Stimulated activated CD4-positive, alpha-beta T cell treated with anti-CD3 and anti-CD28 coated beads, TNF-alpha, amount 100 ng/mL, for 1 hour (primary cell): ENCODE measurements at regions not wholly inside any gene's neighbourhood (a gene's known extent, or its start where the extent isn't known, plus 50 kb on each side); places are given as distances from the start of the nearest gene placed in this dataset.

ENCODE experiments used
- DNase-seq, 3 donors: peaks; one replicate each; pipeline ENCODE4 v3.0.0-alpha.2; 2020; ENCODE audit warnings: low read depth in 3 of 3, low spot score in 1 of 3

DNA sequence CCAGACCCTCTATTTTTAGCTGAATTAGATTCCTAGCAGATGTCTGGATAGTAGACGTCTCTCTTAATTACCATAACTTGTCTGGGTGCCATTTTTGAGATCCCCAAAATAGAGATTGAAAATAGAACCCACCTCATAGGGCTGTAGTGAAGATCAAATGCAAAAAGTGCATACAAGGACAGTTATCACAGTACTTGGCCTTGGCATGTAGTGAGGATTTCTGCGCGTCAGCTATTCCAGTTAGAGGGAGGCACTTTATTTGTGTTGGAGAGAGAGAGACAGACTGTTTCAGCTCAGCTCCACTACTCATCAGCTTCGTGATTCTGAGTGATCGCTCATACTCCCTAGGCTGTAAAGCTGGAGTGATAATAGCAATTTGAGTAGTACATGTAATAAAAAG, 59.6 kb upstream of the CDH13 start:
- DNase-seq = no peak

DNA sequence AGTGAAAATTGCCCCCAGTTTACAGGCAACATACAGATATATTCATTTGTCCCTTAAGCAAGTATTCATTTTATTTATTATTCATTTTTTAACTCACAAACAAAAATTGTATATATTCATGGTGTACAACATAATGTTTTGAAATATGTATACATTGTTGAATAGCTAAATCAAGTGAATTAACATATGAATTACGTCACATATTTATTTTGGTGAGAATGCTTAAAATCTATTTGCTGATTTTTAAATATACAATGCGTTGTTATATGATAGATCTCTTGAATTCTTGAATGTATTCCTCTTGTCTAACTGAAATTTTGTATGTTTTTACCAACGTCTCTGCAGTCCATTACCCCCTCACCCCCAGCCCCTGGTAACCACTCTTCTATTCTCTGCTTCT, 63.4 kb upstream of the CDH13 start:
- no peak for DNase-seq

DNA sequence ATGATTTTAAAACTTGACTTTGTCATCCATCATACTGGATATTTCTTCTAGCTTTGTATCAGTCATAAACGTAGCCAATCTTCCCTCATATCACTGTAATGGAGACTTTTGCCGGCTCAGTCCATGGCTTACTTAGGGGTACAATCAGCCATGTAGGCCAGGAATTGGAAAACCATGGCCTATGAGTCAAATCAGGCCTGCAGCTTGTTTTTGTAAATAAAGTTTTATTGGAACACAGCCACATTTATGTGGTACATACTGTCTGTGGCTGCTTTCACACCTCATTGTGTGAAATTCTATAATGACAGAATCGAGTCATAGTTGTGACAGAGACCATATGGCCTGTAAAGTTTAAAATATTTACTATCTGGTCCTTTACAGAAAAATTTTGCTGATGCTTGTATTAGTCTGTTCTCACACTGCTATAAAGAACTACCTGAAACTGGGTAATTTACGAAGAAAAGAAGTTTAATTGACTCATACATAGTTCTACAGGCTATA, 64.5 kb upstream of the CDH13 start:
- no peak for DNase-seq

DNA sequence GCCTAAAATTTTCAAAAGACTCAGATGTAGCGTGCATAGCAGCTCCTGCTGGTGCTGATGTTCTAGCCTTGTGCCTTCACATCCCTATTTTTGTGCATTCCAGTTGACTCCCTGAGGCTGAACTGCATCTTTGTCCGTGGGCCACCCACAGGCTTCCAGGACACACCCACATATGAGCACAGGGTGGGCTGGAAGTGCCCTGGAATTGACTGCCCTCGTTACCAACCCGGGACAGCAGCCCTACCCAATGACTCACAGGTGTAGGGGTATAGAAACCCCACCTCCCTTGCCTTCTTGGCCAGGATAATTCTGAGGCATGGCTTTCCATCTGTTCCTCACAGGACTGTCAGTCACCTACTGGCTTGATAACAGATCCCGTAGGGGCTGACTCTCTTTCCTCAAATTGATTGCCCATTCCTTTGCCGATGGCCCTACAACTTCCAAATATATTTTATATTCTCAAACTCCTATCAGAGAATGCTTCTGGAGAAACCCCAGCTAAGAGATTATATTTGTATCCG, 65.9 kb upstream of the CDH13 start:
- no peak for DNase-seq

DNA sequence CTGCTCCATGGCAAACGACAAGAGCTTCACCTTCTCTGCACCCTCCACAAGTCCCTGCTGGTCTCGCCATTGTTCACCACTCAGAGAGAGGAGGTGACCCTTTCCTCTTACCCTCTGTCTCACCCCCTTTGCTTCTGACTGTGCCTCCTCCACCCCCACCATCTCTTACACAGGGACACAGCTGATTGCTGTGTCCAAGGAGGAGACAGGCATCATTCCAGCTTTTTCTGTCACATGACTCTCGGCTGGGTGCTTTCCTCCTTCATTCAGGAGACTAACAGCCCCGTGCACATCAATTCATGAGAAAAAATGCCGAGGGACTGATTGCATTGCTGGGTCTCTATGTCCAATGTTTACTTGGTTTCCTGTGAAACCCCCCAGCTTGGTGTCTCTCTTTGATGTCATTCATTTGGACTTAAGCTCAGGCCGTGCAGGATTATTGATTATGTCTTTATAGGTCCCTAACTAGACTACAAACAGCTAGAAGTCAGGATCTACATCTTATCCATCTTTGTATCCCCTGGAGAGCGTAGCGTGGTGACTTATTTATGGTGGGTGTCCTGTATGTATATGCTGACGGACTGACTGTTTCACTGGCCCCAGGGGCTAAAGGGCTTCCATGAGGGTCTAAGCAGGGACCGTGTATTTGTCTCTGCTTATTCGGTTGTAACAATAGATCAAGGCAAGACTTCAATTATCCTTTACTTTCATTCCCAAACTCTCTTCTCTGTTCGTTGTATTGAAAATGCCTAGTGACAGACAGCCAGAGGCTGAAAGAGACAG, 82.2 kb upstream of the CDH13 start:
- DNase-seq = no peak

DNA sequence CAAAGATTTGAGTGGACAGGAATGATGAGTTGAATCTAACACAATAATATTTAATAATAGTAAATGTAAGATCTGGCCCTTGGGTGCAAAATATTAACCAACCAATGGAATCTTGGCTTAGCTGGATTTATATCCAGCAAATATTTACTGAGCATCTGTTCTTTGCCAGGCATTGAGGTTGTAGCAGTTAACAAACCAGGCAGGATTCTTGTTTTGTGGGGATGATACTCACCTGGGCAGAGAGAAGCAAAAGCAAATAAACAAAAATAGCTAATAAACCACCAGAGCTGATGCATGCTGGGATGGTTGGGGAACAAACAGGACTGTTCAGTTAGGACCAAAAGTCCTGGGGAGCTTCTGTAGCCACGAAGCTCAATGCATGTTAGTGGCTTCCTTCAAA, 84.1 kb upstream of the CDH13 start:
- no peak for DNase-seq

DNA sequence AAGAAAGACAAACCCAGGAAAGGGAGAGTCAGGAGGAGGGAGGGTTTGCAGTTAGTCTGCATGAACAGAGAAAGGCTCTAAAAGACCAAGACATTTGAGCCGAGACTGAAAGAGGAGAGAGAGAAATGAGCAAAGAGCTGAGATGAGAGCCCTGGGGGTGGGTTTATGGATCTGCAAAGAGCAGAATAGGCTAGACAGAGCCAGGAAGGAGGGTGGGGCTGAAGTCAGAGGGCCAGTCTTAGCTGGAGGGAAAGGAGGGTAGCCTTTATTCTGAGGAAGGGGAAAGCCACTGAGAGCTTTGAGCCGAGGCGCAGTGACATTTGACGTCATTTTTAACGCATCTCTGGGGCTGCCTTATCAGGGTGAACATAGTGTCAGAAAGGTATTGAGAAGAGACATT, 85.7 kb upstream of the CDH13 start:
- DNase-seq = no peak

DNA sequence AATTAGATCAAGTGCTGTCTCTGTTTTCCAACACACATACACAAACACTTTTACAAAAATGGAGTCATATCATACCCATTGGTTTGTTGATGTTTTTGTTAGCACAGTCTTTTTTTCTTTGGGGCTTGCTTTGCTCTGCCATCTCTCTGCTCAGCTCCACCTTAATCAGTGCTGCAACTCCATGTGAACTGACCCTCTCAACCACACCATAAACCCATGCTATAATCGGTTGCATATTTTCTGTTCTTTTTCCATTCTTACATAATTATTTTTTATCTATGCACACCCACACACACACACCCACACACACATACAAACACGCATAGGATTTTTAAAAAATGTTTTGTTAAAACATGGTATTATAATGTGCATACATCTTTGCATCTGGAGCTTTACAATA, 91.0 kb upstream of the CDH13 start:
- no peak for DNase-seq

DNA sequence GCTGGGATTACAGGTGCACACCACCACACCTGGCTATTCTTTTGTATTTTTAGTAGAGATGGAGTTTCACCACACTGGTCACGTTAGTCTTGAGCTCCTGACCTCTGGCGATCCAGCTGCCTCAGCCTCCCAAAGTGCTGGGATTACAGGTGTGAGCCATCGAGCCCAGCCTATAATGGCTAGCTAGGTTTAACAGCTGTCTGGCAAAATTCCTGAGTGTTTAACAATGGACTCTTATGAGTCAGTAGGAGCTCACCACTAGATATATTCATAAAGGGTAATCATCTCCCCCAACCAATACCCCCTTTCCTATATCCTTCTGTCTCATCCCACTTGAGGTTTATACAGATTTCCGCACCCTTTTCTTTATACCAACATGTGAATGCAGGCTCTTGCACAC, 91.5 kb upstream of the CDH13 start:
- DNase-seq = no peak

DNA sequence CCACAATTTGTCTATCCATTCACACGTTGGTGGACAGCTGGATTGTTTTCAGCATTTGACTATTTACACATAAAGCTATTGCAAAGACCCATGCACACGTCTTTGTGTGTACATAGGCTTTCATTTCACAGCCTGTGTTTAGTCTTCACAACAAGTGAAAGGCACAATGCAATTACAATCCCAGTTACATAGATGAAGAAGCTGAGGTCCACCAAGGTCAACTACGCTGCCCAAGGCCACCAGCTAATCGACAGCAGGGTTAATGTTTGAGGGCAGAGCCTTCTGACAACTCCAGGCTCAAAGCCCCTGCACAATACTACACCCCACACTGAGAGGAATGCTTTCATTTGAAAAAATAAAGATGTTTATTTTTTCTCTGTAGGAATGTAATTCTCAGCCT, 93.6 kb upstream of the CDH13 start:
- DNase-seq = no peak

DNA sequence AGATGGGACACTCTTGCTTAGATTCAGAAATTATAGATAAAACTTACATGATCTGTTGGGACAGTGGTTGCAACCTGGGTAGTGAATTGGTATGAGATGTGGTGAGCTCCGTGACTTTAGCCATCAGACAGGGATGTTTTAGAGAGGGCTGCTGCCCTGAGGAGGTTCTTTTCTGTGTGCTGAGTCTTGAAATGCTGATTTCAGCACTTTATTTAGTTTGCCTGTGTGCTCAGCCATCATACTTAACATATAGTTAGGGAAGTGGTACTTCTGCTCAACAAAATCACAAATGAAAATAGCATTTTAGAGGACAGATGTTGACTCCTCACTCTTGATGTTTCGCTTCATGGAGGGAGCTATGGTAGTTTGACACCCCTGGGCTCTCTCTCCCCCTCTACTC, 95.9 kb upstream of the CDH13 start:
- DNase-seq = no peak

DNA sequence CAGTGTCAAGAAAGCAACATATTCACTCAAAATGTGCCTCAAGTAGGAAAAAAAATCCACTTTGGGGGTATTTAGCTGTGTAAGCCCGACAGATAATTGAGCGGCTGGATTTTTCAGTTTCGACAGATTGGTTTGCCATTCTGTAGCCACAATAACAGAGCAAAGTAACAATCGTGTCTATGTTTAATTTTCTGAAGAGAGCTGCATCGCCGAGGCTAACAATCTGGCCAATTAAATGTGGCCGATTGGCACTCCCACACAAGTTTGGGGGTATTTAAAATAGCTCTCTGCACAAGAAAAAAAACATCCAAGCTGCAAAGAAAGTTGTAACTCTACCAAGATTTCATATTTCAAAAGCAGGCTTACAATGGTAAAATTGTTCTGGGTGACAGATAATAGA, 99.7 kb upstream of the CDH13 start:
- DNase-seq = no peak

DNA sequence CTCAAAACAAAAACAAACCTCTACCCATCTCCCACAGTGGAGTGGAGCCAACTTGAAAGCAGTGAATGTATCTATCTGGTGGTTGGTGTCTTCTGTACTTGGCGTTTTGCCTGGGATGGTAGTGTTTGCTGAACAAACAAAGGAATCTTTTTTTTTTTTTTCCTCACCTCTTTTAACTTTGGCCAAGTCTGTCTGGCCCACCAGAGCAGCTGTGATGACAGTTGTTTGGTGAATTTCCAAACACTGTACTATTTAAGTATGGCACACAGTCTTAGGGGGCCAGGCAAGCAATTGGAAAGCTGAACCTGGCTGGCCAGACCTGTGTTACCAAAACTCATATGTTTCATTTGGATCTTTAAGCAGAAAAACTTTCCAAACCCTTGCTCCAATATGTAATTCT, 101.8 kb upstream of the CDH13 start:
- DNase-seq = no peak

DNA sequence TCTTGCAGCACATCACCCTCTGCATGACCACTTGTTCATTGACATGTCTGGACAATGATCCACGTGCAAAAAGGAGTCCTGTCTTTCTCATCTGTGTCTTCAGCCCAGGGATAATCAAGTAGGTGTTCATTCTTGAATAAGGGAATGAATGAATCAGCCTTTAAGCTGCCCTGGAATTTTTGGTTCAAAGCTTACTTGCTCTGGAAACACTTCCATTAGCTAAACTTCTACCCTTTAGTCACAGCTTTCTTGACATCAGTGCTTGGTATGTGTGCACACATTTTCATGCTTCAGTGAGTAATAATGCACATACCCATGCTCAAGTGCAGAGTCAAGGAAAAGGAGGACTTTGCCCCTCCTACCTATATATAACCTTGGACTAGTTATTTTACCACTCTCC, 103.0 kb upstream of the CDH13 start:
- DNase-seq = no peak

DNA sequence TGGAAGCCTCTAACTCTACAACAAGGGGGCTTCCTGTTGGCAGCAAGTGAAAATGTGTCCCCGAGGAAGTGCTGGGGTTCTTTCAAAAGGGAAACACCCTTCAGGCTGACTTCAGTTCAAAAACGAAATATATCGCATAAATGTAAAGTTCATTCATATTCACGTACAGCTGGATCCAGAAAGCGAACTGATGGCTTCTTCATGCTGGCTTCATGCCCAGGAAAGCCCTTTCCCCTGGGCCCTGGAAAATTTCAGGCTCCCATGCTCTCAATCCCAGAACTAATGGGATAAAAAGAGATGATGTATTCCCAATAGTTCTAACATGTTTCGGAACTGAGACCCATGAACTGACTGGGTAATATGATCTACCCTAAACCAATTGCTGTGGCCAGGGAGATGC, 104.7 kb upstream of the CDH13 start:
- DNase-seq = no peak

DNA sequence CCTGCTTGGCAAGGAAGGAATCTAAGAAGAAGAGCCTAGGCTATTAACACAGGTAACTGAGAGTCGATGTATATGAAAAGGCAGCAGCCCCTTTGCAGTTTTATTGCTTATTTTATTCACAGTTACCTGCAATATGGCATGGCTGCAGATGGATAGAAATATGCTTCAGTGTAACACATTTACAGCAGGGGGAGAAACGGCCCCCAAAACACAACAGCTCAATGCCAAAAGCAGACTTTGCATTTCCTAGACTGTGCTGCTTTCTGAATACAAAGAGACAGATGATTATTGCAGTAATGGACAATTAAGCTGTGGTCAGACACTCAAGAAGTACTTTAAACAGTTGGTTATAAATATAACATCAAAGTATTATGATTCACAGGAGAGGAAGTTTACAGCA, 108.0 kb upstream of the CDH13 start:
- no peak for DNase-seq

DNA sequence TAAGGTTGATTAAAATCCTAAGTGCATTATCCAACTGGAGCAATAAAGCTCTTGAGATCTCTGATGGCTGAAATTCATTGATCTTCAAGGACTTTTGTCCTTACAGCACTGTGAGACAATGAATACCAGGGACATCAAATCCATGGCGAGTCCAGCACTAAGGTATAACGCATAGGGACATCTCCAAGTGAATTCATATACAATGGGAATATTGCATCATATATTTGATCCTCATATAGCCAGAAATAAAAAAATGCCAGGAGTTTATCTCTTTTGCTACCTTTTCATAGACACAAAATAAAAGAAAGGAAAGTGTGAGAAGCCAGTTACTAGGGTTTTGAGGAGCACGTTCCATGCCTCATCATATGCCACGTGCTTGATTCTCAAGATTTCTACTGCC, 112.5 kb upstream of the CDH13 start:
- no peak for DNase-seq

DNA sequence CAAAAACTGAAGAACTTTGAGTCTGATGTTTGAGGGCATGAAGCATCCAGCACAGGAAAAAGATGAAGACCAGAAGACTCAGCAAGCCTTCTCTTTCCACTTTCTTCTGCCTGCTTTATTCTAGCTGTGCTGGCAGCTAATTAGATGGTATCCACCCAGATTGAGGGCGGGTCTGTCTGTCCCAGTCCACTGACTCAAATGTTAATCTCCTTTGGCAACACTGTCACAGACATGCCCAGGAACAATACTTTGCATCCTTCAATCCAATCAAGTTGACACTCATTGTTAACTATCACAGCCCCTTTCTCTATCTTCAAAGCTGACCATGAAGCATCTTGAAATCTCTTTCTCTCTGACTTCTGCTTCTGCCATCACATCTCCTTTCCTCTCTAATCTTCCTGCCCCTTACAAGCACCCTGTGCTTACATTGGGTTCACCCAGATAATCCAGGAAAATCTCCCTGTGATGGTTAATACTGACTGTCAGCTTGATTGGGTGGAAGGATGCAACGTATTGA, 115.9 kb upstream of the CDH13 start:
- no peak for DNase-seq

DNA sequence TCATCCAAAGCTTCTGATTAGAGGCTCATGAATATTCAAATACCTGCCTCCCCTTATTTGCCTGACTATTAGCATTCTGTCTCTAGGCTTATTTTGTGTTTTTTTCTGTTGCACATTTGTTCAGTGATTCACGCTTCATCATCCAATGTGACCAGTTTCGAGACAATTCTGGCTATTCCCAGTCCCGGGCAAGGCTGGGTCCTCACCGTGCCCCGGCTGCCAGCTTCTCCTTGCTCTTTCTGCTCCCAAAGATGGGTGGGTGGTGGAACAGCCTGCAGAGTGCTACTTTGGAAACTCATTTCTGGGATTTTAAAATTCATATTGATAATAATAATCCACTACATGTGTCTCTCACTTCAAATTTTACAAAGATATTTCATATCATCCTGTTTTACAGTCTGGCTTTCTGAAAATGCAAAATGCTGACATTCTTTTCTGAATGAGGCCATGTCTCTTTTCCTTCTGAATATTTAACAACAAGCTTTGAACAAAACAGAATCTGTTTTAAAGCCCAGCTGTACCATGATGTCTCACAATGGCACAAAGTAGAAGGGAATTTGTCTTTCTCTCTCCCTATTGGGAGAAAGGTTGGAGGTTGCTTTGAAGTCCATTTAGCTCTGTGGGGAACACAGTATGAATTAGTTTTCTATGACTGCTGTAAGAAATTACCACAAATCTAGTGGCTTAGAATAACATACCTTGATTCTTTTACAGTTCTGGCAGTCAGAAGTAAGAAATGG, 116.9 kb upstream of the CDH13 start:
- no peak for DNase-seq

DNA sequence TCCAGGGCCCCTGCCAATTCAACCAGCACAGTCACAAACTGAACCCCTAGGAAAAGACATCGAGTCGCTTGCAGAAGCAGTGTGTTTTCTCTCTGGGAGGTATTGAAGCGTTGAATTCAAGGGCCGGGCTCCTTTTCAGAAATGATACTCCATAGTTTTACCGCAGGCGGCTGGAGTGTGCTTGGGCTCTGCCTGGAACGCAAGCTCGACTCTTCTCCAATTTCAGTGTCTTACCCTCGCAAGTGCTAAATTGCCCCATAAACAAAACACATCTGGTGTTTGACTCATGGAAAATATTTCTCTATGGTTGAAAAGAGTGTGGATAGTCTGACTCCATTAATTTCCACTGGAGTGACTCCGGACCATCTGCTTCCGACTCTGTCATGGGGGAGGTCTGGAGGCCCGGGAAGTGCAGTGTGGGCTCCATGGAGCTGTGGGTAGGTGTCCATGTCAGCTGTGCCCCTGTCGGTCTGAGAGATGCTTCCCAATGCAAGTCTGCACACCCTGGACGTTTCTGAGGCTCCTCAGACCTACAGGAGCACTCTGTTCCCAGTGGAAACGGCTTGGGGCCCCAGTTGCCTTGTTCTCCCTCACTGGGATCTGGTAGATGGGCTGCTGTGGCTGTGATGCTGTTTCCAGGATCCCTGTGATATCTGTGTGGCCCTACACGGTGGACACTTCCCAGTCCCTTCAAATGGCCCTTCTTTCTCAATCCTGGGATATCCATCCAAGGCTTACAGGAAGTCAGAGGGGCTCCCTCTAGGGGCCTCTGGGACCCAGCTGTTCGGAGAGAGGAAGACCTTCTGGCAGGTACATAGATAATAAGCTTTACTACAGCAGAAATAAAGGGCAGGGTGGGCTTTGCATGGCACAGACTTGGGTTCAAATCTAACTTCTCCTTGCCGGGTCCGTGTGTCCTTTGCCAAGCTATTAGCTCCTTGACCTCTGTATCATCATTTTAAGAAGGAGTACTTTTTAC, 119.8 kb upstream of the CDH13 start:
- no peak for DNase-seq

DNA sequence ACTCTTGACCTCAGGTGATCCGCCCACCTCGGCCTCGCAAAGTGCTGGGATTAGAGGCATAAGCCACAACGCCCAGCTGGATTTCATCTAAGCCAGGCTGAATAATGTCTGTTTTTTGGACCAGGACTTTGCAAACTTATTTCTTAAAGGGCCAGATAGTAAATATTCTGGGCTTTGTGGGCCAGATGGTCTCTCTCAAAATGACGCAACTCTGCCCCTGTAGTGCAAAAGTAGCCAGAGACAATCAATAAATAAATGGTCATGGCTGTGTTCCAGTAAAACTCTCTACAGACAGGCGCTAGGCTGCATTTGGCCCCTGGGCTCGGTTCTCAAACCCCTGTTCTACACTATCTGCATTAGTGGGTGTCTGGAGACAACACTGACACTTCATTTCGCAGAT, 121.9 kb upstream of the CDH13 start:
- DNase-seq = no peak
